KMS-11 (cell line): ENCODE measurements at regions not wholly inside any gene's neighbourhood (a gene's known extent, or its start where the extent isn't known, plus 50 kb on each side); places are given as distances from the start of the nearest gene placed in this dataset.

ENCODE experiments used
- H2AFZ ChIP-seq: fragments of 200-600 bp; sonication (generic); 2 replicates; pipeline ENCODE4 v1.6.1; 2016; ENCODE audit warnings: antibody characterized with exemption, mixed run types, low read depth
- H3K27ac ChIP-seq: fragments of 200-600 bp; sonication (generic); 2 replicates; pipeline ENCODE4 v1.6.1; 2016; ENCODE audit warnings: mild to moderate bottlenecking, mixed run types
- H3K27me3 ChIP-seq: fragments of 200-600 bp; sonication (generic); 2 replicates; pipeline ENCODE4 v1.6.1; 2017; ENCODE audit warnings: mild to moderate bottlenecking, low read depth, mixed run types, moderate library complexity; ENCODE audit not compliant: insufficient read depth
- H3K36me3 ChIP-seq: fragments of 200-600 bp; sonication (generic); 2 replicates; pipeline ENCODE4 v1.6.1; 2017; ENCODE audit warnings: mild to moderate bottlenecking, mixed run types; ENCODE audit not compliant: insufficient read depth
- H3K4me1 ChIP-seq: fragments of 200-600 bp; sonication (generic); 2 replicates; pipeline ENCODE4 v1.6.1; 2016; ENCODE audit warnings: mild to moderate bottlenecking, low read depth, mixed run types; ENCODE audit not compliant: poor library complexity, severe bottlenecking
- H3K4me2 ChIP-seq: fragments of 200-600 bp; sonication (generic); 2 replicates; pipeline ENCODE4 v1.7.0; 2016; ENCODE audit warnings: mild to moderate bottlenecking, mixed run types
- H3K4me3 ChIP-seq: fragments of 200-600 bp; sonication (generic); IDR thresholded peaks from 2 replicates; pipeline ENCODE4 v1.6.1; 2017; ENCODE audit warnings: low read depth, low read length, mixed read lengths; ENCODE audit not compliant: insufficient read depth
- H3K79me2 ChIP-seq: fragments of 200-600 bp; sonication (generic); 2 replicates; pipeline ENCODE4 v1.6.1; 2016; ENCODE audit warnings: low read depth, mixed run types; ENCODE audit not compliant: insufficient read depth
- H3K9ac ChIP-seq: fragments of 200-600 bp; sonication (generic); 2 replicates; pipeline ENCODE4 v1.6.1; 2016; ENCODE audit warnings: mild to moderate bottlenecking, mixed run types
- H4K20me1 ChIP-seq: fragments of 200-600 bp; sonication (generic); 2 replicates; pipeline ENCODE4 v1.6.1; 2016; ENCODE audit warnings: mild to moderate bottlenecking, mixed run types; ENCODE audit not compliant: insufficient read depth
- TF ChIP-seq, protein P1 (sequence below): fragments of 200-600 bp; sonication (generic); conservative IDR thresholded peaks from 2 replicates; pipeline ENCODE4 v1.6.1; 2017; ENCODE audit warnings: low read depth, mild to moderate bottlenecking, antibody characterized with exemption, low read length, moderate library complexity, mixed read lengths

GRCh38 chr14:98907271-98907670 lies 364.7 kb downstream of the BCL11B start:
- no peaks in the 10 kb centered on the region for H3K4me1 ChIP-seq
- no peaks in the 10 kb centered on the region for H3K79me2 ChIP-seq
- H3K9ac ChIP-seq = no peak overlapping the region
- H2AFZ ChIP-seq = no peak overlapping the region
- no peaks in the 10 kb centered on the region for H3K36me3 ChIP-seq
- H3K27me3 ChIP-seq = no peaks in the 10 kb centered on the region
- H3K4me2 ChIP-seq = no peak overlapping the region
- no peaks in the 10 kb centered on the region for H4K20me1 ChIP-seq
- TF ChIP-seq, protein P1, sequence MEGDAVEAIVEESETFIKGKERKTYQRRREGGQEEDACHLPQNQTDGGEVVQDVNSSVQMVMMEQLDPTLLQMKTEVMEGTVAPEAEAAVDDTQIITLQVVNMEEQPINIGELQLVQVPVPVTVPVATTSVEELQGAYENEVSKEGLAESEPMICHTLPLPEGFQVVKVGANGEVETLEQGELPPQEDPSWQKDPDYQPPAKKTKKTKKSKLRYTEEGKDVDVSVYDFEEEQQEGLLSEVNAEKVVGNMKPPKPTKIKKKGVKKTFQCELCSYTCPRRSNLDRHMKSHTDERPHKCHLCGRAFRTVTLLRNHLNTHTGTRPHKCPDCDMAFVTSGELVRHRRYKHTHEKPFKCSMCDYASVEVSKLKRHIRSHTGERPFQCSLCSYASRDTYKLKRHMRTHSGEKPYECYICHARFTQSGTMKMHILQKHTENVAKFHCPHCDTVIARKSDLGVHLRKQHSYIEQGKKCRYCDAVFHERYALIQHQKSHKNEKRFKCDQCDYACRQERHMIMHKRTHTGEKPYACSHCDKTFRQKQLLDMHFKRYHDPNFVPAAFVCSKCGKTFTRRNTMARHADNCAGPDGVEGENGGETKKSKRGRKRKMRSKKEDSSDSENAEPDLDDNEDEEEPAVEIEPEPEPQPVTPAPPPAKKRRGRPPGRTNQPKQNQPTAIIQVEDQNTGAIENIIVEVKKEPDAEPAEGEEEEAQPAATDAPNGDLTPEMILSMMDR = no peak
- H3K4me3 ChIP-seq = no peak overlapping the region
- H3K27ac ChIP-seq = no peak overlapping the region

DNA sequence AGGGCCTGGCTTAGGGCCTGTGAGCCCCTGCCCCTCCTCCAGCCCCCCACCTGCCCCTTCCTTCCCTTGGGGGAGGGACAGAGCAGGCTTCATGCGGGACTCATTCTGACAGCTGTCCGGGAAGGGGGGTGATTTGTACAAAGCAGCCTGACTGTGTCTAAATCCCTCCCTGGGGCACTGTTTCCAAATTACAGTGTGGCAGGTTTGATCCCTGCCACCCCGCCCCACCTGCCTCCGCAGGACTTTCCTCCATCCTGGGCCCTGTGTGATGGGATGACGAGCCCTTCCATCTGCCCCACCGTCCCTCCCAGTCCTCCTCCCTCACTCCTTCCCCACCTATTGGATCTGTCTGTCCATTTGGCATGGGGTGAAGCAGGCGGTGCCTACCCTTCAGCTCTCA lies 363.9 kb downstream of the BCL11B start:
- no peak overlapping the region for H3K9ac ChIP-seq
- H2AFZ ChIP-seq = no peak overlapping the region
- TF ChIP-seq, protein P1 = no peak
- no peaks in the 10 kb centered on the region for H3K79me2 ChIP-seq
- no peaks in the 10 kb centered on the region for H3K36me3 ChIP-seq
- H3K4me3 ChIP-seq = no peak overlapping the region
- no peak overlapping the region for H3K27ac ChIP-seq
- no peaks in the 10 kb centered on the region for H3K27me3 ChIP-seq
- H3K4me2 ChIP-seq = no peak overlapping the region
- H3K4me1 ChIP-seq = no peaks in the 10 kb centered on the region
- H4K20me1 ChIP-seq = no peaks in the 10 kb centered on the region

- Histone ChIP-seq H3K27ac (no peak overlapping the region), H4K20me1 (no peaks in the 10 kb centered on the region), H3K4me3 (no peak overlapping the region), H2AFZ (no peak overlapping the region), H3K27me3 (no peaks in the 10 kb centered on the region), H3K4me1 (no peaks in the 10 kb centered on the region), H3K9ac (no peak overlapping the region), H3K79me2 (no peaks in the 10 kb centered on the region), H3K36me3 (no peaks in the 10 kb centered on the region), H3K4me2 (no peak overlapping the region)
- TF ChIP-seq, protein P1 = no peak
Measured at GRCh38 chr14:98909251-98909944, 362.6 kb downstream of the BCL11B start.

DNA sequence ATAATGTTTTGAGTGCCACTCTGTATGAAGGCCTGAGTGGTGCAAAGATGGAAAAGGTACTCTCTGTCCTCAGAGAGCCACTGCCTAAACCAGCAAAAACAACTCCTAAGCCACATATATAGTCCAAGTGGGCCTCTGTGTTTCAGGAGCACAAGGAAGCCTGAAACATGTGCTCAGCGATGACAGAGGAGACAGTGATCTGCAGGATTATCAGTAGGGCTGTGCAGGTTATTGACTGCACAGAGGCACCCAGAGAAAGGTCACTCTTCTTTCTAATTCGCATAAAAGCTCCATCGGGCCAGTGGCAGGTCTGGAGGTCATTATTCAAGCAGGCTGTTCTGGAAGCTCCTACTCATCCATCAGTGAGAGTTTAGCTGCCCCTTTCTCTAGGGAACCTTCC lies 361.9 kb downstream of the BCL11B start:
- no peak overlapping the region for H3K27ac ChIP-seq
- H3K4me2 ChIP-seq = no peak overlapping the region
- H3K4me1 ChIP-seq = no peaks in the 10 kb centered on the region
- no peaks in the 10 kb centered on the region for H3K36me3 ChIP-seq
- no peaks in the 10 kb centered on the region for H4K20me1 ChIP-seq
- H3K27me3 ChIP-seq = no peaks in the 10 kb centered on the region
- H3K79me2 ChIP-seq = no peaks in the 10 kb centered on the region
- H2AFZ ChIP-seq = no peak overlapping the region
- TF ChIP-seq, protein P1 = no peak
- no peak overlapping the region for H3K9ac ChIP-seq
- no peak overlapping the region for H3K4me3 ChIP-seq
